HCT116 (cell line): ENCODE measurements at regions not wholly inside any gene's neighbourhood (a gene's known extent, or its start where the extent isn't known, plus 50 kb on each side); places are given as distances from the start of the nearest gene placed in this dataset.

Experiments used
- ATAC-seq: fragments of 200-7000 bp; cut with Tn5 transposase; 2 replicates; pipeline ENCODE4 v1.9.1; 2020; ENCODE audit warnings: mild to moderate bottlenecking, moderate library complexity
- BruUV-seq: library from RNA; stranded (reverse); fragments of 400-500 nt; replicated peaks from 2 replicates; lab custom pipeline; 2021; lab: Mats Ljungman, UMichigan
- CTCF ChIA-PET: fragments of 300-600 bp; sonication (Branson Sonifier 250); formaldehyde crosslinking; loops from one replicate; lab custom pipeline; 2021; ENCODE audit warnings: antibody characterized with exemption; lab: Charles Lee
- POLR2A ChIA-PET: fragments of 300-600, 350-600 bp; sonication (Branson Sonifier 250); formaldehyde crosslinking; loops from one replicate; lab custom pipeline; 2021; ENCODE audit warnings: antibody characterized with exemption; lab: Charles Lee
- RAD21 ChIA-PET, 2 experiments: fragments of 300-600 bp; sonication (Branson Sonifier 250); formaldehyde crosslinking; loops; one replicate each; lab custom pipeline; 2023; ENCODE audit warnings: low total read pairs in 2 of 2; ENCODE audit not compliant: uncharacterized antibody in 2 of 2, unreplicated experiment in 2 of 2, low non-redundant PET in 1 of 2; lab: Charles Lee
- DNase-seq: peaks from one replicate; pipeline ENCODE4 v3.0.0-alpha.2; 2010; ENCODE audit warnings: low read depth, low spot score
- H2AFZ ChIP-seq: fragments of 200-600 bp; shearing (Covaris generic), sonication (generic); 2 replicates; pipeline ENCODE4 v1.6.1; 2017; ENCODE audit warnings: low read depth, mixed run types, mixed read lengths, antibody characterized with exemption, low read length; ENCODE audit not compliant: poor library complexity, severe bottlenecking
- H3K27ac ChIP-seq: 2 replicates; pipeline ENCODE4 v1.5.1; 2012; ENCODE audit warnings: low read depth, low read length
- H3K27me3 ChIP-seq: fragments of 200-600 bp; sonication (generic); 2 replicates; pipeline ENCODE4 v1.6.1; 2016; ENCODE audit warnings: mixed run types, low read length, mixed read lengths; ENCODE audit not compliant: insufficient read depth
- H3K36me3 ChIP-seq, 2 experiments: fragments of 200-500 bp in 1 of 2; fragments of 200-600 bp in 1 of 2; sonication (Bioruptor generic) in 1 of 2; sonication (generic) in 1 of 2; 2 replicates each; pipeline versions ENCODE4 v1.5.1 to v1.6.1; 2014 to 2016; ENCODE audit warnings: low read length in 2 of 2, inconsistent platforms in 1 of 2, mixed read lengths in 1 of 2, mixed run types in 1 of 2; ENCODE audit not compliant: insufficient read depth in 2 of 2, control insufficient read depth in 1 of 2
- H3K4me1 ChIP-seq, 2 experiments: fragments of 200-600 bp in 1 of 2; sonication (generic) in 1 of 2; 2 replicates each; pipeline versions ENCODE4 v1.5.1 to v1.6.1; 2012 to 2017; ENCODE audit warnings: low read length in 2 of 2, inconsistent platforms in 1 of 2, mild to moderate bottlenecking in 1 of 2, mixed read lengths in 1 of 2, mixed run types in 1 of 2, moderate library complexity in 1 of 2; ENCODE audit not compliant: insufficient read depth in 2 of 2, control insufficient read depth in 1 of 2
- H3K4me2 ChIP-seq: fragments of 200-600 bp; sonication (generic); 2 replicates; pipeline ENCODE4 v1.6.1; 2017; ENCODE audit warnings: mixed run types, low read length, mixed read lengths
- H3K4me3 ChIP-seq, 2 experiments: fragments of 200-600 bp in 1 of 2; sonication (generic) in 1 of 2; replicated peaks in 1 of 2; 2 replicates each; pipeline ENCODE4 v1.5.1; 2011 to 2016; ENCODE audit warnings: low read length in 2 of 2, control low read depth in 1 of 2, low read depth in 1 of 2, mild to moderate bottlenecking in 1 of 2, mixed read lengths in 1 of 2, mixed run types in 1 of 2
- H3K79me2 ChIP-seq: fragments of 200-600 bp; sonication (generic); 2 replicates; pipeline ENCODE4 v1.6.1; 2017; ENCODE audit warnings: mild to moderate bottlenecking, mixed run types, low read length, moderate library complexity, mixed read lengths; ENCODE audit not compliant: insufficient read depth
- H3K9ac ChIP-seq: fragments of 200-600 bp; sonication (generic); 2 replicates; pipeline ENCODE4 v1.6.1; 2016; ENCODE audit warnings: low read length, mixed read lengths
- H3K9me2 ChIP-seq: fragments of 200-600 bp; sonication (generic), shearing (Covaris generic); 2 replicates; pipeline ENCODE4 v1.6.1; 2017; ENCODE audit warnings: mixed run types, mild to moderate bottlenecking, moderate library complexity; ENCODE audit not compliant: insufficient read depth
- H3K9me3 ChIP-seq, 2 experiments: fragments of 200-500 bp in 1 of 2; fragments of 200-600 bp in 1 of 2; sonication (Bioruptor generic) in 1 of 2; sonication (generic) in 1 of 2; 2 replicates each; pipeline ENCODE4 v1.6.1; 2014 to 2017; ENCODE audit warnings: low read length in 2 of 2, mixed read lengths in 2 of 2, inconsistent platforms in 1 of 2, low read depth in 1 of 2, mild to moderate bottlenecking in 1 of 2, mixed run types in 1 of 2, moderate library complexity in 1 of 2; ENCODE audit not compliant: control insufficient read depth in 1 of 2, insufficient read depth in 1 of 2
- H4K20me1 ChIP-seq: fragments of 200-600 bp; sonication (generic), shearing (Covaris generic); 2 replicates; pipeline ENCODE4 v1.6.1; 2017; ENCODE audit warnings: mixed run types, mild to moderate bottlenecking, moderate library complexity; ENCODE audit not compliant: insufficient read depth
- CBX3 ChIP-seq: IDR thresholded peaks from 2 replicates; pipeline ENCODE4 v1.6.1; 2012; ENCODE audit warnings: low read depth
- CEBPB ChIP-seq: IDR thresholded peaks from 2 replicates; pipeline ENCODE4 v1.6.1; 2012; ENCODE audit warnings: low read depth
- EGR1 ChIP-seq: IDR thresholded peaks from 2 replicates; pipeline ENCODE4 v1.6.1; 2012; ENCODE audit warnings: low read depth
- EZH2 ChIP-seq: fragments of 200-600 bp; sonication (generic); IDR thresholded peaks from 2 replicates; pipeline ENCODE4 v1.6.1; 2017; ENCODE audit warnings: antibody characterized with exemption, mixed run types
- EZH2phosphoT487 ChIP-seq: fragments of 200-600 bp; IDR thresholded peaks from 2 replicates; pipeline ENCODE4 v1.6.1; 2018; ENCODE audit warnings: antibody characterized with exemption, borderline replicate concordance
- JUND ChIP-seq: IDR thresholded peaks from 2 replicates; pipeline ENCODE4 v1.6.1; 2012
- POLR2AphosphoS5 ChIP-seq: IDR thresholded peaks from 2 replicates; pipeline ENCODE4 v1.6.1; 2011; ENCODE audit warnings: mild to moderate bottlenecking, low read depth, low read length, moderate library complexity
- SIN3A ChIP-seq: IDR thresholded peaks from 2 replicates; pipeline ENCODE4 v1.6.1; 2012; ENCODE audit warnings: low read depth
- SP1 ChIP-seq: IDR thresholded peaks from 2 replicates; pipeline ENCODE4 v1.6.1; 2012; ENCODE audit warnings: low read depth
- SRF ChIP-seq: IDR thresholded peaks from 2 replicates; pipeline ENCODE4 v1.6.1; 2012; ENCODE audit warnings: low read depth
- TCF7L2 ChIP-seq: IDR thresholded peaks from 2 replicates; pipeline ENCODE4 v1.7.0; 2011; ENCODE audit warnings: borderline replicate concordance, inconsistent platforms; ENCODE audit not compliant: insufficient read depth, insufficient read length; ENCODE audit errors: extremely low read depth
- YY1 ChIP-seq: IDR thresholded peaks from 2 replicates; pipeline ENCODE4 v1.6.1; 2011; ENCODE audit warnings: low read length, low read depth, moderate library complexity, mild to moderate bottlenecking; ENCODE audit not compliant: insufficient replicate concordance; ENCODE audit errors: extremely low read depth
- ZFX ChIP-seq: fragments of 450-650 bp; IDR thresholded peaks from 2 replicates; pipeline ENCODE4 v1.6.1; 2017
- ZNF274 ChIP-seq: fragments of 200-500 bp; sonication (Bioruptor generic); IDR thresholded peaks from 2 replicates; pipeline ENCODE4 v1.6.1; 2014; ENCODE audit warnings: mild to moderate bottlenecking, low read depth, low read length, inconsistent platforms
- intact Hi-C: fragments of 100-400 bp; cut with micrococcal nuclease; formaldehyde crosslinking; loops from 2 replicates; pipeline ENCODE4 v1.10.0; 2022
- TF ChIP-seq, protein P1 (sequence below): IDR thresholded peaks from 2 replicates; pipeline ENCODE4 v1.6.1; 2012
- TF ChIP-seq, protein P2 (sequence below): IDR thresholded peaks from 2 replicates; pipeline ENCODE4 v1.6.1; 2012
- TF ChIP-seq, protein P3 (sequence below): IDR thresholded peaks from 2 replicates; pipeline ENCODE4 v1.6.1; 2011; ENCODE audit warnings: mild to moderate bottlenecking, low read length, moderate library complexity; ENCODE audit not compliant: insufficient replicate concordance; ENCODE audit errors: extremely low read depth

DNA sequence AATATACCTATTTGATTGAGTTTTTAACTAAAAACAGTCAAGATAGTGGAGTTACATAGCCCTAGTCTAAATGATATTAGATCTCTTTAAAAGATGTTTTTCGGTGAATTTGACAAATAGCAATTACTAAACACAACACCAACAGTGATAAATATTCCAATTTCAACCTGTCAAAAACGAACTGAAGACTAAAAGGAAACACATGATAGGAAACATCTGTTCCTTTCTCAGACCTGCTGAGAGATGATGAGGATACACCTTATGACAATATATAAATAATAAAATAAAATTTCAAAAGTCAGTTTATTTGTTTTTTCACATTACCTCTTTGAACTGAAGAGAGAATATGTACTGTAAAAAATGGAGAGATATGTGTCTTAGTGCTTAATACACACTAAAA lies 232.7 kb downstream of the RASSF9 start:
- BruUV-seq, result no TSS peak
- Histone ChIP-seq H3K4me1 (no peaks in the 10 kb centered on the region), H3K27me3 (no peaks in the 10 kb centered on the region), H3K4me3 (no peak overlapping the region), H3K4me2 (no peak overlapping the region), H2AFZ (peak overlapping the region; percentile 14), H3K9me2 (no peaks in the 10 kb centered on the region), H3K36me3 (no peaks in the 10 kb centered on the region), H3K9me3 (no peaks in the 10 kb centered on the region), H3K27ac (no peak overlapping the region), H3K9ac (no peak overlapping the region), H4K20me1 (no peaks in the 10 kb centered on the region), H3K79me2 (no peaks in the 10 kb centered on the region)
- ChIA-PET RAD21 (no interaction called here), POLR2A (no interaction called here), CTCF (no interaction called here)
- ATAC-seq (no peak), DNase-seq (no peak)
- no peak for TF ChIP-seq ZFX
- no peak for TF ChIP-seq POLR2AphosphoS5
- no peak for TF ChIP-seq EZH2
- no peak for TF ChIP-seq EZH2phosphoT487
- TF ChIP-seq CEBPB, result no peak
- no peak for TF ChIP-seq EGR1
- no peak for TF ChIP-seq SP1
- TF ChIP-seq CBX3, result no peak
- intact Hi-C loops, result no loop called here

- H3K79me2 ChIP-seq, result no peaks in the 10 kb centered on the region
- no TSS peak for BruUV-seq
- no peaks in the 10 kb centered on the region for H3K36me3 ChIP-seq
- H3K9me3 ChIP-seq, result no peaks in the 10 kb centered on the region
- TF ChIP-seq CEBPB (no peak), JUND (no peak), ZNF274 (no peak), EZH2 (no peak), TCF7L2 (no peak), SP1 (no peak), EZH2phosphoT487 (no peak), SRF (no peak), SIN3A (no peak), CBX3 (no peak), YY1 (no peak)
- TF ChIP-seq, protein P1, sequence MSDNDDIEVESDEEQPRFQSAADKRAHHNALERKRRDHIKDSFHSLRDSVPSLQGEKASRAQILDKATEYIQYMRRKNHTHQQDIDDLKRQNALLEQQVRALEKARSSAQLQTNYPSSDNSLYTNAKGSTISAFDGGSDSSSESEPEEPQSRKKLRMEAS, result no peak
- TF ChIP-seq, protein P2, sequence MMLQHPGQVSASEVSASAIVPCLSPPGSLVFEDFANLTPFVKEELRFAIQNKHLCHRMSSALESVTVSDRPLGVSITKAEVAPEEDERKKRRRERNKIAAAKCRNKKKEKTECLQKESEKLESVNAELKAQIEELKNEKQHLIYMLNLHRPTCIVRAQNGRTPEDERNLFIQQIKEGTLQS, result no peak
- TF ChIP-seq, protein P3, sequence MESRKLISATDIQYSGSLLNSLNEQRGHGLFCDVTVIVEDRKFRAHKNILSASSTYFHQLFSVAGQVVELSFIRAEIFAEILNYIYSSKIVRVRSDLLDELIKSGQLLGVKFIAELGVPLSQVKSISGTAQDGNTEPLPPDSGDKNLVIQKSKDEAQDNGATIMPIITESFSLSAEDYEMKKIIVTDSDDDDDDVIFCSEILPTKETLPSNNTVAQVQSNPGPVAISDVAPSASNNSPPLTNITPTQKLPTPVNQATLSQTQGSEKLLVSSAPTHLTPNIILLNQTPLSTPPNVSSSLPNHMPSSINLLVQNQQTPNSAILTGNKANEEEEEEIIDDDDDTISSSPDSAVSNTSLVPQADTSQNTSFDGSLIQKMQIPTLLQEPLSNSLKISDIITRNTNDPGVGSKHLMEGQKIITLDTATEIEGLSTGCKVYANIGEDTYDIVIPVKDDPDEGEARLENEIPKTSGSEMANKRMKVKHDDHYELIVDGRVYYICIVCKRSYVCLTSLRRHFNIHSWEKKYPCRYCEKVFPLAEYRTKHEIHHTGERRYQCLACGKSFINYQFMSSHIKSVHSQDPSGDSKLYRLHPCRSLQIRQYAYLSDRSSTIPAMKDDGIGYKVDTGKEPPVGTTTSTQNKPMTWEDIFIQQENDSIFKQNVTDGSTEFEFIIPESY, result no peak
- no peak overlapping the region for H3K27ac ChIP-seq
- H3K4me1 ChIP-seq, result no peaks in the 10 kb centered on the region
- intact Hi-C loops, result no loop called here
- DNase-seq, result no peak
- ATAC-seq, result no peak
- H3K4me2 ChIP-seq, result no peak overlapping the region
- no peaks in the 10 kb centered on the region for H3K9me2 ChIP-seq
- CTCF ChIA-PET, result no interaction called here
- RAD21 ChIA-PET, result no interaction called here
- no peak overlapping the region for H3K4me3 ChIP-seq
- H3K27me3 ChIP-seq, result no peaks in the 10 kb centered on the region
- no peaks in the 10 kb centered on the region for H4K20me1 ChIP-seq
- H3K9ac ChIP-seq, result no peak overlapping the region
- H2AFZ ChIP-seq, result no peak overlapping the region
- POLR2A ChIA-PET, result no interaction called here
Observed at GRCh38 chr12:85606455-85606854, 229.8 kb downstream of the RASSF9 start.
